GM18507 (cell line): ENCODE measurements at regions not wholly inside any gene's neighbourhood (a gene's known extent, or its start where the extent isn't known, plus 50 kb on each side); places are given as distances from the start of the nearest gene placed in this dataset.

Experiments
- DNase-seq: peaks from one replicate; pipeline ENCODE4 v3.0.0; 2011; ENCODE audit warnings: low read depth; ENCODE audit not compliant: insufficient read length; ENCODE audit errors: extremely low spot score
- FAIRE-seq: peaks from 2 replicates; lab custom pipeline; 2011; peaks lifted over from hg19 to GRCh38; lab: Jason Lieb, UNC

- FAIRE-seq (no peak), DNase-seq (no peak)
These were observed 147.8 kb downstream of the ETS2 start for GRCh38 chr21:38953516-38953915.

GRCh38 chr21:38952890-38953289 is 147.2 kb downstream of the ETS2 start:
- DNase-seq (no peak), FAIRE-seq (no peak)

- DNase-seq (no peak), FAIRE-seq (no peak)
These were observed 145.5 kb downstream of the ETS2 start for GRCh38 chr21:38951095-38951730.

- no peak for DNase-seq
- no peak for FAIRE-seq
These were observed 144.8 kb downstream of the ETS2 start for GRCh38 chr21:38950435-38951094.

- DNase-seq, result no peak
- FAIRE-seq, result no peak
These were observed 143.3 kb downstream of the ETS2 start for GRCh38 chr21:38949070-38949380.

- DNase-seq (no peak), FAIRE-seq (no peak)
These were observed 142.8 kb downstream of the ETS2 start for GRCh38 chr21:38948377-38949069.

GRCh38 chr21:38945545-38946245 is 140.0 kb downstream of the ETS2 start:
- DNase-seq (no peak), FAIRE-seq (no peak)

- no peak for FAIRE-seq
- DNase-seq, result no peak
These were observed 139.2 kb downstream of the ETS2 start for GRCh38 chr21:38944903-38945302.

GRCh38 chr21:38944402-38944801 is 138.7 kb downstream of the ETS2 start:
- FAIRE-seq, result no peak
- no peak for DNase-seq

GRCh38 chr21:38942748-38943211 is 137.1 kb downstream of the ETS2 start:
- no peak for DNase-seq
- FAIRE-seq, result no peak

GRCh38 chr21:38938769-38939168 is 133.0 kb downstream of the ETS2 start:
- FAIRE-seq (no peak), DNase-seq (no peak)

GRCh38 chr21:38938343-38938742 is 132.6 kb downstream of the ETS2 start:
- FAIRE-seq, result no peak
- DNase-seq, result no peak

GRCh38 chr21:38937844-38938243 is 132.1 kb downstream of the ETS2 start:
- no peak for FAIRE-seq
- DNase-seq, result no peak

GRCh38 chr21:38937286-38937790 is 131.6 kb downstream of the ETS2 start:
- FAIRE-seq (no peak), DNase-seq (no peak)

GRCh38 chr21:38936240-38936639 is 130.5 kb downstream of the ETS2 start:
- DNase-seq (no peak), FAIRE-seq (no peak)

GRCh38 chr21:38933731-38934130 is 128.0 kb downstream of the ETS2 start:
- FAIRE-seq (no peak), DNase-seq (no peak)

- DNase-seq (no peak), FAIRE-seq (no peak)
These were observed 125.6 kb downstream of the ETS2 start for GRCh38 chr21:38931291-38931690.

GRCh38 chr21:38930853-38931252 is 125.1 kb downstream of the ETS2 start:
- DNase-seq (no peak), FAIRE-seq (no peak)

GRCh38 chr21:38930066-38930465 is 124.3 kb downstream of the ETS2 start:
- DNase-seq (no peak), FAIRE-seq (no peak)

- FAIRE-seq, result no peak
These were observed 123.9 kb downstream of the ETS2 start for GRCh38 chr21:38929652-38930051.

More at GRCh38 chr21:38929652-38930051, 123.9 kb downstream of the ETS2 start:
- DNase-seq, result no peak
